SU-DHL-6 (cell line): ENCODE measurements at regions not wholly inside any gene's neighbourhood (a gene's known extent, or its start where the extent isn't known, plus 50 kb on each side); places are given as distances from the start of the nearest gene placed in this dataset.

Experiments used
- CTCF ChIP-seq: fragments of 200-600 bp; sonication (generic); IDR thresholded peaks from one replicate; pipeline ENCODE4 v1.5.1; 2017; ENCODE audit warnings: antibody characterized with exemption, mild to moderate bottlenecking, low read length, moderate library complexity; ENCODE audit not compliant: insufficient read depth, poor library complexity, severe bottlenecking
- EZH2phosphoT487 ChIP-seq: fragments of 200-600 bp; sonication (generic), shearing (Covaris generic); conservative IDR thresholded peaks from 2 replicates; pipeline ENCODE4 v1.6.1; 2018; ENCODE audit warnings: mild to moderate bottlenecking, antibody characterized with exemption, low read length, moderate library complexity, mixed read lengths

- TF ChIP-seq CTCF (no peak), EZH2phosphoT487 (no peak)
Observed at GRCh38 chr12:76232013-76232412, 116.2 kb downstream of the BBS10 start.
